ENCODE measurements at regions not wholly inside any gene's neighbourhood (a gene's known extent, or its start where the extent isn't known, plus 50 kb on each side); places are given as distances from the start of the nearest gene placed in this dataset.
"Not testable (repeated sequence)": the region's sequence is repeated elsewhere in the genome, so short reads cannot be mapped to it uniquely, and the experiment has no call there.

GRCh38 chr14:58875613-58876012 lies 237.9 kb downstream of the DACT1 start:
- in situ Hi-C loops (cut with MboI; ENCODE audit: low sequenced_read_pairs) = no loop called here

GRCh38 chr14:58876608-58877007 lies 238.8 kb downstream of the DACT1 start:
- in situ Hi-C loops (cut with MboI; ENCODE audit: low sequenced_read_pairs) = no loop called here

- in situ Hi-C loops (cut with MboI; ENCODE audit: low sequenced_read_pairs) = no loop called here
Measured at GRCh38 chr14:58878439-58879139, 240.8 kb downstream of the DACT1 start.

GRCh38 chr14:58881433-58881832 lies 243.7 kb downstream of the DACT1 start:
- in situ Hi-C loops (cut with MboI; ENCODE audit: low sequenced_read_pairs) = no loop called here

GRCh38 chr14:58882577-58883018 lies 244.8 kb downstream of the DACT1 start:
- in situ Hi-C loops (cut with MboI; ENCODE audit: low sequenced_read_pairs) = no loop called here

GRCh38 chr14:58884442-58884841 lies 246.7 kb downstream of the DACT1 start:
- in situ Hi-C loops (cut with MboI; ENCODE audit: low sequenced_read_pairs) = no loop called here

- in situ Hi-C loops (cut with MboI; ENCODE audit: low sequenced_read_pairs) = no loop called here
Measured at GRCh38 chr14:58887931-58888330, 250.2 kb downstream of the DACT1 start.

GRCh38 chr14:58898655-58899316 lies 261.0 kb downstream of the DACT1 start:
- in situ Hi-C loops (cut with MboI; ENCODE audit: low sequenced_read_pairs) = no loop called here

- in situ Hi-C loops (cut with MboI; ENCODE audit: low sequenced_read_pairs) = no loop called here
Measured at GRCh38 chr14:58899317-58899713, 261.6 kb downstream of the DACT1 start.

- in situ Hi-C loops (cut with MboI; ENCODE audit: low sequenced_read_pairs) = no loop called here
Measured at GRCh38 chr14:58901826-58902225, 264.1 kb downstream of the DACT1 start.

GRCh38 chr14:58904776-58905175 lies 267.0 kb downstream of the DACT1 start:
- in situ Hi-C loops (cut with MboI; ENCODE audit: low sequenced_read_pairs) = no loop called here

GRCh38 chr14:58907803-58908202 lies 270.0 kb downstream of the DACT1 start:
- in situ Hi-C loops (cut with MboI; ENCODE audit: low sequenced_read_pairs) = no loop called here

- in situ Hi-C loops (cut with MboI; ENCODE audit: low sequenced_read_pairs) = no loop called here
Measured at GRCh38 chr14:58912287-58912686, 274.5 kb downstream of the DACT1 start.

GRCh38 chr14:58912799-58913432 lies 275.2 kb downstream of the DACT1 start:
- in situ Hi-C loops (cut with MboI; ENCODE audit: low sequenced_read_pairs) = no loop called here

GRCh38 chr14:58914279-58914855 lies 274.1 kb upstream of the DAAM1 start:
- in situ Hi-C loops (cut with MboI; ENCODE audit: low sequenced_read_pairs) = no loop called here

- in situ Hi-C loops (cut with MboI; ENCODE audit: low sequenced_read_pairs) = no loop called here
Measured at GRCh38 chr14:58915646-58916045, 272.8 kb upstream of the DAAM1 start.

GRCh38 chr14:58918066-58918738 lies 270.3 kb upstream of the DAAM1 start:
- in situ Hi-C loops (cut with MboI; ENCODE audit: low sequenced_read_pairs) = no loop called here

GRCh38 chr14:58919217-58919616 lies 269.2 kb upstream of the DAAM1 start:
- in situ Hi-C loops (cut with MboI; ENCODE audit: low sequenced_read_pairs) = no loop called here

- in situ Hi-C loops (cut with MboI; ENCODE audit: low sequenced_read_pairs) = no loop called here
Measured at GRCh38 chr14:58920230-58920629, 268.2 kb upstream of the DAAM1 start.

GRCh38 chr14:58922201-58922940 lies 266.1 kb upstream of the DAAM1 start:
- in situ Hi-C loops (cut with MboI; ENCODE audit: low sequenced_read_pairs) = not testable (repeated sequence)

All from HL-60/S4 treated with phorbol 12-myristate 13-acetate at 8.2 ng/mL for 4 days and 3 days (cell line).